HL-60 (cell line): ENCODE measurements at regions not wholly inside any gene's neighbourhood (a gene's known extent, or its start where the extent isn't known, plus 50 kb on each side); places are given as distances from the start of the nearest gene placed in this dataset.

ENCODE experiments used
- TF ChIP-seq, protein P1 (sequence below): IDR thresholded peaks from one replicate; pipeline ENCODE4 v1.5.1; 2011; ENCODE audit warnings: low read length, control low read depth, inconsistent platforms; ENCODE audit not compliant: insufficient read depth
- TF ChIP-seq, protein P2 (sequence below): IDR thresholded peaks from 2 replicates; pipeline ENCODE4 v1.6.1; 2012; ENCODE audit warnings: low read depth; ENCODE audit not compliant: insufficient replicate concordance

DNA sequence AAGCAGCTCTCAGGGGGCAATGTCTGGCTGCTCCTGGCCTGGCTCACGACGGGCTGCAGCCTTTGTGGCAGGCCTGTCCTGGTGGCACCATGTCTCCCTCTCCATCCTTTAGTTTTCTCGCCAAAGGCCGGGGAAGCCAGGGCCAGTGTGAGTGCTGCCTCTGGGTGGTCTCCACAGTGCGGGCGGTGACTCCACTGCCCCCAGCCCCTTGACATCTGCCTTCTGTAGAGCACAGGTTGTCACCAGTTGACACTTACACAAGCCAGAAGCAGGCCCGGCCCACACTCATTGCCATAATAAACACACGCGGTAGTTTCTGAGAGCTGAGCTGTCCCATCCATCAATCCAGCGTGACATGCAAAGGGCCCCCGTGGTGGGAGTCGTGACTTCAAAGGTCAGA is 219.5 kb downstream of the TFAP2C start:
- TF ChIP-seq, protein P1, sequence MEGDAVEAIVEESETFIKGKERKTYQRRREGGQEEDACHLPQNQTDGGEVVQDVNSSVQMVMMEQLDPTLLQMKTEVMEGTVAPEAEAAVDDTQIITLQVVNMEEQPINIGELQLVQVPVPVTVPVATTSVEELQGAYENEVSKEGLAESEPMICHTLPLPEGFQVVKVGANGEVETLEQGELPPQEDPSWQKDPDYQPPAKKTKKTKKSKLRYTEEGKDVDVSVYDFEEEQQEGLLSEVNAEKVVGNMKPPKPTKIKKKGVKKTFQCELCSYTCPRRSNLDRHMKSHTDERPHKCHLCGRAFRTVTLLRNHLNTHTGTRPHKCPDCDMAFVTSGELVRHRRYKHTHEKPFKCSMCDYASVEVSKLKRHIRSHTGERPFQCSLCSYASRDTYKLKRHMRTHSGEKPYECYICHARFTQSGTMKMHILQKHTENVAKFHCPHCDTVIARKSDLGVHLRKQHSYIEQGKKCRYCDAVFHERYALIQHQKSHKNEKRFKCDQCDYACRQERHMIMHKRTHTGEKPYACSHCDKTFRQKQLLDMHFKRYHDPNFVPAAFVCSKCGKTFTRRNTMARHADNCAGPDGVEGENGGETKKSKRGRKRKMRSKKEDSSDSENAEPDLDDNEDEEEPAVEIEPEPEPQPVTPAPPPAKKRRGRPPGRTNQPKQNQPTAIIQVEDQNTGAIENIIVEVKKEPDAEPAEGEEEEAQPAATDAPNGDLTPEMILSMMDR, result no peak
- TF ChIP-seq, protein P2, sequence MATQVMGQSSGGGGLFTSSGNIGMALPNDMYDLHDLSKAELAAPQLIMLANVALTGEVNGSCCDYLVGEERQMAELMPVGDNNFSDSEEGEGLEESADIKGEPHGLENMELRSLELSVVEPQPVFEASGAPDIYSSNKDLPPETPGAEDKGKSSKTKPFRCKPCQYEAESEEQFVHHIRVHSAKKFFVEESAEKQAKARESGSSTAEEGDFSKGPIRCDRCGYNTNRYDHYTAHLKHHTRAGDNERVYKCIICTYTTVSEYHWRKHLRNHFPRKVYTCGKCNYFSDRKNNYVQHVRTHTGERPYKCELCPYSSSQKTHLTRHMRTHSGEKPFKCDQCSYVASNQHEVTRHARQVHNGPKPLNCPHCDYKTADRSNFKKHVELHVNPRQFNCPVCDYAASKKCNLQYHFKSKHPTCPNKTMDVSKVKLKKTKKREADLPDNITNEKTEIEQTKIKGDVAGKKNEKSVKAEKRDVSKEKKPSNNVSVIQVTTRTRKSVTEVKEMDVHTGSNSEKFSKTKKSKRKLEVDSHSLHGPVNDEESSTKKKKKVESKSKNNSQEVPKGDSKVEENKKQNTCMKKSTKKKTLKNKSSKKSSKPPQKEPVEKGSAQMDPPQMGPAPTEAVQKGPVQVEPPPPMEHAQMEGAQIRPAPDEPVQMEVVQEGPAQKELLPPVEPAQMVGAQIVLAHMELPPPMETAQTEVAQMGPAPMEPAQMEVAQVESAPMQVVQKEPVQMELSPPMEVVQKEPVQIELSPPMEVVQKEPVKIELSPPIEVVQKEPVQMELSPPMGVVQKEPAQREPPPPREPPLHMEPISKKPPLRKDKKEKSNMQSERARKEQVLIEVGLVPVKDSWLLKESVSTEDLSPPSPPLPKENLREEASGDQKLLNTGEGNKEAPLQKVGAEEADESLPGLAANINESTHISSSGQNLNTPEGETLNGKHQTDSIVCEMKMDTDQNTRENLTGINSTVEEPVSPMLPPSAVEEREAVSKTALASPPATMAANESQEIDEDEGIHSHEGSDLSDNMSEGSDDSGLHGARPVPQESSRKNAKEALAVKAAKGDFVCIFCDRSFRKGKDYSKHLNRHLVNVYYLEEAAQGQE, result no peak
